AG04450 (cell line): ENCODE measurements at regions not wholly inside any gene's neighbourhood (a gene's known extent, or its start where the extent isn't known, plus 50 kb on each side); places are given as distances from the start of the nearest gene placed in this dataset.

Experiments used
- CTCF ChIA-PET: fragments of 300-600, 350-600 bp; formaldehyde crosslinking; extraction: SDS; loops from one replicate; lab custom pipeline; 2022; ENCODE audit warnings: antibody characterized with exemption, inconsistent platforms; lab: Charles Lee
- POLR2A ChIA-PET: fragments of 350-600 bp; formaldehyde crosslinking; extraction: SDS; loops from one replicate; lab custom pipeline; 2021; ENCODE audit warnings: antibody characterized with exemption, inconsistent platforms; lab: Yijun Ruan, JAX
- DNase-seq: peaks from one replicate; pipeline ENCODE4 v3.0.0-alpha.2; 2011; ENCODE audit warnings: low read depth, low spot score
- H3K27ac ChIP-seq: one replicate; pipeline ENCODE4 v1.5.1; 2012; ENCODE audit warnings: low read depth, low read length, control low read depth
- H3K27me3 ChIP-seq: one replicate; pipeline ENCODE4 v1.6.0; 2012; ENCODE audit warnings: low read length; ENCODE audit not compliant: control insufficient read depth, insufficient read depth
- H3K4me3 ChIP-seq: 2 replicates; pipeline ENCODE4 v1.5.1; 2011; ENCODE audit warnings: mild to moderate bottlenecking, low read depth, low read length, control low read depth
- H3K9me3 ChIP-seq: 2 replicates; pipeline ENCODE4 v1.5.1; 2012; ENCODE audit warnings: low read length; ENCODE audit not compliant: control insufficient read depth, insufficient read depth
- CTCF ChIP-seq: IDR thresholded peaks from 2 replicates; pipeline ENCODE4 v1.5.1; 2011; ENCODE audit warnings: low read depth, low read length, control low read depth, inconsistent platforms

- CTCF ChIA-PET = no interaction called here
These were observed 412.0 kb downstream of the HAPSTR1 start for GRCh38 chr16:9503251-9503984.

GRCh38 chr16:9508328-9508936 lies 417.0 kb downstream of the HAPSTR1 start:
- ChIA-PET POLR2A (no interaction called here), CTCF (no interaction called here)
- Histone ChIP-seq H3K27me3 (no peaks in the 10 kb centered on the region), H3K9me3 (peaks cover 13% of the 10 kb centered on the region; the same call in 1 of the 2 replicates), H3K27ac (no peak overlapping the region), H3K4me3 (no peak overlapping the region)
- no peak for DNase-seq
- TF ChIP-seq CTCF = no peak

More at GRCh38 chr16:9503251-9503984, 412.0 kb downstream of the HAPSTR1 start:
- no peak for TF ChIP-seq CTCF
- DNase-seq = no peak
- POLR2A ChIA-PET = no interaction called here
- Histone ChIP-seq H3K9me3 (peaks cover 12% of the 10 kb centered on the region), H3K27ac (no peak overlapping the region), H3K4me3 (no peak overlapping the region), H3K27me3 (no peaks in the 10 kb centered on the region)

GRCh38 chr16:9509663-9510062 lies 418.2 kb downstream of the HAPSTR1 start:
- POLR2A ChIA-PET = no interaction called here
- CTCF ChIA-PET = no interaction called here
- Histone ChIP-seq H3K27ac (no peak overlapping the region), H3K4me3 (no peak overlapping the region), H3K9me3 (peaks cover 12% of the 10 kb centered on the region; the same call in 1 of the 2 replicates), H3K27me3 (no peaks in the 10 kb centered on the region)
- no peak for TF ChIP-seq CTCF
- no peak for DNase-seq

- H3K4me3 ChIP-seq = no peak overlapping the region
- ChIA-PET POLR2A (no interaction called here), CTCF (no interaction called here)
- DNase-seq = no peak
- no peaks in the 10 kb centered on the region for H3K27me3 ChIP-seq
- H3K9me3 ChIP-seq = peaks cover 13% of the 10 kb centered on the region; the same call in 1 of the 2 replicates
- no peak for TF ChIP-seq CTCF
- no peak overlapping the region for H3K27ac ChIP-seq
These were observed 419.9 kb downstream of the HAPSTR1 start for GRCh38 chr16:9511389-9511788.

GRCh38 chr16:9516444-9516843 lies 425.0 kb downstream of the HAPSTR1 start:
- no peak for DNase-seq
- H3K27ac ChIP-seq = no peak overlapping the region
- peaks cover 19% of the 10 kb centered on the region; the same call in 1 of the 2 replicates for H3K9me3 ChIP-seq
- H3K4me3 ChIP-seq = no peak overlapping the region
- ChIA-PET CTCF (no interaction called here), POLR2A (no interaction called here)
- no peak for TF ChIP-seq CTCF
- H3K27me3 ChIP-seq = no peaks in the 10 kb centered on the region
